NCI-H226 (cell line): ENCODE measurements at regions not wholly inside any gene's neighbourhood (a gene's known extent, or its start where the extent isn't known, plus 50 kb on each side); places are given as distances from the start of the nearest gene placed in this dataset.
"Not testable (repeated sequence)": the region's sequence is repeated elsewhere in the genome, so short reads cannot be mapped to it uniquely, and the experiment has no call there.

Experiments
- DNase-seq: peaks from one replicate; pipeline ENCODE4 v3.0.0-alpha.2; 2015

DNA sequence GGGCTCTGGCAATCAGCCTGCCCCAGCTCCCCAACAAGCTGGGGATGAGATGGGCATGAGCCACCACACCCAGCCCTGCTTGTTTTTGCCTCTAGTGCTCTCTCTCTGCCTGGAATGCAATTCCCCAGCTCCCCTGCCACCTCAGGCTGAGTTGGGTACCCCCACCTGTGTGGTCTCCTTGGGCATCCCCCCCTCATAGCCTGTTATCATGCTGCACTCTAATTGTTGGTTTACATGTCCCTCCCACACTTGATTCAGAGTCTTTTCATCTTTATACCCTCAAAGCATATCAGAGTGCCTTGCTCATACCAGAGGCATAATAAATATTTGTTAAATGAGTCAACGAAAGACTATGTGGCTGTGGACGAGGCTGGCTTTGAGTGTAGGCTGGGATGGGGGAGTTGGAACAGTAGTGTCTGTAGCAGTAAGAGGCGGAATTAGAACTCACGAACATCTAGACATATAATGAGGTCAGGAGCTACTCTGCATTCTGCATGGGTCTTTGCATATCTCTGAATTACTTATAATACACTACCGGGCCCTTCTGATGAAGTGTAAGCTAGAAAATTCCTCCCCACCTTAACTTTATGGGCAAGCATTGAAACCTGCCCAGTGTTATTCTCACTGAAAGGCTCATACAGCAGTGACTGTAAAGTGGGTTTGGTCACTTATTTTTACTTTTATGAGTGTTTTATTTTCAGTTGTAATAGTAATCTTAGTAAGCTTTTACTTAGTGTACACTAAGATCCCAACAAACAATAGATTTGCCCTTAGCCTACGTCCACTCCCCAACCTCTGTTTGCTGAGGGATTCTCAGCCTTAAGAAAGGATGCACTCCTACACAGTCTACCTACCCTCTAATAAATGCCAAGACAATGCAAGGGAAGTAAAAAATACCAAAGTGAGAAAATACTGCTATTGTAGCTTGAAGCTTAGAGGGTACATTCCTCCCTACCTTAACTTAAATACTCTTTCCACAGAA is 58.7 kb downstream of the EDN1 start:
- peak; percentile 97 for DNase-seq

DNA sequence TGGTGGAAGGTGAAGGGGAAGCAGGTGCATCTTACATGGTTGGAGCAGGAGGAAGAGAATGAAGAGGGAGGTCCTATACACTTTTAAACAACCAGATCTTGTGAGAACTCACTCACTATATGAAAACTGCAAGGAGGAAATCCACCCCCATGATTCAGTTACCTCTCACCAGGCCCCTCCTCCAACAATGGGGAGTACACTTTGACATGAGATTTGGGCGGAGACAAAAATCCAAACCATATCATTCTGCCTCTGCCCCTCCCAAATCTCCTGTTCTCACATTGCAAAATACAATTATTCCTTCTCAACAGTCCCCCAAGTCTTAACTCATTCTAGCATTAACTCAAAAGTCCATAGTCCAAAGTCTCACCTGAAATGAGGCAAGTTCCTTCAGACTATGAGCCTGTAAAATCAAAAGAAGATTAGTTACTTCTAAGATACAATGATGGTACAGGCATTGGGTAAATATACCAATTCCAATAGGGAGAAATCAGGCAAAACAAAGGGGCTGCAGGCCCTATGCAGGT is 60.5 kb downstream of the EDN1 start:
- DNase-seq, result no peak

DNA sequence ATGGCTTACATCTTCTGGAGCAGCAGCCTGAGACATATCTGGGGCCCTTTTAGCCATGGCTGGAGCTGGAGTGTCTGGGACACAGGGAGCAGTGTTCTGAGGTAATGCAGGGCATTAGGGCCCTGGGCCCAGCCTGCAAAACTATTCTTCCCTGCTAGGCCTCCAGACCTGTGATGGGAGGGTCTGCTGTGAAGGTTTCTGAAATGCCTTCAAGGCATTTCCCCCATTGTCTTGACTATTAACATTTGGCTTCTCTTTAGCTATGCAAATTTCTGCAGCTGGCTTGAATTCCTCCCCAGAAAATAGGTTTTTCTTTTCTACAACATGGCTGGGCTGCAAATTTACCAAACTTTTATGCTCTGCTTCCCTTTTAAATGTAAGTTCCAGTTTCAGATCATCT is 61.5 kb downstream of the EDN1 start:
- no peak for DNase-seq

DNA sequence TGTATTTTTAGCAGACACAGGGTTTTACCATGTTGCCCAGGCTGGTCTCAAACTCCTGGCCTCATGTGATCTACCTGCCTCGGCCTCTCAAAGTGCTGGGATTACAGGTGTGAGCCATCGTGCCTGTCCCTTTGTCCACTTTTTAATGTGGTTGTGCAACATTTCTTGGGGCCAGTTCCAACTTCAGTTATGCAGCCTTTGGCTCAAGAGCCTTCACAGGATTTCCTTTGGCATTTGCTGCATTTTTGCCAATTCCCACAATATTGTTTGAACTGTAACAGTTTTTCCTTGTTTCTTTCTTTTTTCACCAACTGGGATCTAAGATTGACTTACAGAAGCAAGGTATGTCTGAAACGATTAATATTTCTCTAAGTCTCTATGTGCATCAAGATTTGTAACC is 63.6 kb downstream of the EDN1 start:
- DNase-seq, result no peak

- no peak for DNase-seq
Measured at GRCh38 chr6:12354499-12354898, 64.3 kb downstream of the EDN1 start.

DNA sequence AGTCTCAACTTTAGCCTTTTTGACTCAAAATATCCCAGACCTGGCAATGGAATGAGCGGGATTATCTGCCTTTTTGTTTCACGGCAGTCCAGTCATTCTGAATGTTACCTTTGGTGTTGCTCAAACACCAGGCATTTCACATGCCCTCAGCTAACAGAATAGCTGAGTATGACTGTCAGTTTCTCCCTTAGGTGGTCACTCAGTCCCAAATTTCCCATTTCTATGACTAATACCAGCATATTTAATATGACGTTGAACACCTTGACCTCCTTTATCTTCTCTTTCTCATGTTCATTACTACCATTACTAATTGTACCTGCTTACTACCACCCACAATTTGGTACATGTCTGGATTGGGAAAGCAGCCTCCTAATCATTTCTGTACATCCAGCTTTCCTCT is 65.2 kb downstream of the EDN1 start:
- DNase-seq, result no peak

DNA sequence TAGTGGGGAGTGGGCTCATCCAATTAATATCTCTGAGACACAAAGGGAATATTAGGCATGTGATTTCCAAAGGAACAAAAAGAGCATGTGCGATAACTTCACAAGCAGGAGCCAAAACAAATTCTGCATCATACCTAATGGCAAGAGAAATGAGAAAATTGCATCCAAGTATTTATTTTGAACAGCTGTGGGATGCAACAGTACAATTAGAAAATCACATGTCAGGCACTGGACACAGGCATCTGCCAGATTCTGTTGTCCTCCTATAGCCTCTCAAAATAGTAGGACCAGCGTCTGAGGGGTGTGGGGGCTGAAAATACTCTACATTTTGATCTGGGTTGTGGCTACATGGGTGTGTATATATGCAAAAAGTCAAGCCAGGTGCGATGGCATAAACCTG is 66.3 kb downstream of the EDN1 start:
- no peak for DNase-seq

DNA sequence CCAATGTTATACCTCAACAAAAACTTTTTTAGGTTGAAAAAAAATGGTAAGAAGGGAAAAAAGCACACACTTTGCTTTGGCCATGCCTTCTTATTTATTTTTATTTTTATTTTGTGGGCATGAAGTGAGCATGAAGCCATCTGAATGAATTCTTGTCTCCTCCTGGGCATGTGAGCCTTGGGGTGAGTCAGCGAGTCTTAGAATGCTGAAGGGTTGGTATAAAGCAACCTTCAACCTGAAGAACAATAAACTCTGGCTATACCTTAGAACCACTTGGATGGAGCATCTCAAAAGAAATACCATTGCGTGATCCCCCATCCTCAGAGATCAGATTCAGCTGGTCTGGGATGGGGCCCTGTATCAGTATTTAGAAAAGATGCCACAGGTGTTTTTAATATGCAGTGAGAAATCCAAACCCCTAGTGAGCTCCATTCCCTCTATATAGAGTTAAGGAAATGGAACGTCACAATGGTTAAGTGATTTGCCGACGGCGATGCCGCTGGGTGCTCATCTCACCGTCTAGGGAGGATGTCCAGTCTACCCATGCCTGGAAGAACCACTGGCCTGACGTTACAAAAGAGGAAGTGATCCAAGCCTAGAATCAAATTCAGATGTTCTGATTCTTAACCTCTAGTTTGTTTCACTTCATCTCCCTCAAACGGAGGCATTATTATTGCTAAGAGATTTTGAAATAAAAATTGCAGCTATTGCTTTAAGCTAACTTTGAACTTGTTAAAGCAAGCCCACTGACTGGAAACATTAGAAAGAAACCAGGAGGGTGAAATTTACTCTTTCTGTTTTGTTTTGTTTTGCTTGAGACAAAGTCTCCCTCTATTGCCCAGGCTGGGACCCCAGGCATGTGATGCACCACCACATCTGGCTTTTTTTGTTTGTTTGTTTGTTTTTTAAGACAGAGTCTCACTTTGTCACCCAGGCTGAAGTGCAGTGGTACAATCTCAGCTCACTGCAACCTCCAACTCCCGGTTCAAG is 67.1 kb downstream of the EDN1 start:
- no peak for DNase-seq

DNA sequence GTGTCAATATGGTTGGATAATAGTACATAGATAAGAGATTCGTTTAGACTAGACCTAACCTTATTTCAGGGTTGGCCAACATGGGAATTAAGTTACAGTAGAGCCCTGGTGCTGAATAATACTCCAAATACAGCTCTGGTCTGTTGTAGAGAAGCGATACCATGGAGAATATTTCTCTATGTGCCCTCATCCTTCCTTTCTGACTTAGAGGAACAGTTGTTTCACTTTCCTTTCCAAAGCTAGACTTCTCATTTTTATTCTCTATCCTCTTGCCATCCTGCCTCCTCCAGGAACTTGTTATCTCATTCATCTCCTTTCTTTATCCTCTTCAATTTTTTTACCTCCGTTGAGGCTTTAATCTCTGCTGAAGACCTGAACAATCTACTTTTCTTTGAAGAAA is 68.9 kb downstream of the EDN1 start:
- no peak for DNase-seq

- DNase-seq, result no peak
Measured at GRCh38 chr6:12361042-12361765, 71.0 kb downstream of the EDN1 start.

- not testable (repeated sequence) for DNase-seq
Measured at GRCh38 chr6:12363277-12363650, 73.1 kb downstream of the EDN1 start.

DNA sequence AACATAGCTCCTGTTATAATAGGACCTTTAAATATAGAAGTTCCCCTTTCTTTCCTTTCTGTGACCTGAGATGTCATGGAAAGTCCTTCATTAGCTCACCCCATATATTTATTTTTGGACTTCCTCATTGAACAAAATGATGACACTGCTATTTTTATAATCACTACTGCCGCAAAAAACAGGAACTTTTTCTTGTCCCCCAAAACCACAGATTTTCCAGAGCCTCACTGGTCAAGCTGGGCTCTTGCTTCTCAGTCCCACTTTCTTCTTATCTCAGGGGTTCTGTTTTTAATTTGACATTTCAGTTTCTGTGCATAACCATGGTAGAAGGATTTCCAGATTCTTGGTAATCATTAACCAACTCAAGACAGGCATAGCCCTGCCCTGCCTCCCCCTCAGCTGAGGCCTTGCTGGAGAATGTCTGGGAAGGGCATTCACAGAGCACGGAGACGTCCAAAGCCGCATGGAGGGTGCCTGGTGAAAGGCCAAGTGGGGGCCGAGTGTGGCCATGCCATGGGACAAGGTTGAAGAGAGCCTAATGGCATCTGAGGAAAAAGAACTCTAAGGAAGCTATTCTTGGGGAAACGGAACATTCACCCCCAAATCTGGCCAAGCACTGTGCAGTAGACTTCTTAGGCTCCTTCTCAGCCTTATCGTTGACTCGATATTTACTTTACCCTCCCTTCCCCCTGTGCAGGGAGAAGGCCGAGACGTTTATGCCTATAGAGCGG is 73.7 kb downstream of the EDN1 start:
- no peak for DNase-seq

DNA sequence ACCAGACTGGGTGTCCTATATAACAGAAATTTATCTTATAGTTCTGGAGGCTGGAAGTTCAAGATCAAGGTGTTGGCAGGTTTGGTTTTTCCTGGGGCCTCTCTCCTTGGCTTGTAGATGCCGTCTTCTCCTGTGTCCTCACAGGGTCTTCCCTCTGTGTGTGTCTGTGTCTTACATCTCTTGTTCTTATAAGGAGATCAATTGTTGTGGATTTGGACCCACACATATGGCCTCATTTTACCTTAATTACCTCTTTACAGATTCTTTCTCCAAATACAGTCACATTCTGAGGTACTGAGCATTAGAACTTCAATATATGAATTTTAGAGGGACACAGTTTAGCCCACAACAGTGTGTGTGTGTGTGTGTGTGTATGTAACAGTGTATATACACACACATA is 74.5 kb downstream of the EDN1 start:
- DNase-seq, result no peak

DNA sequence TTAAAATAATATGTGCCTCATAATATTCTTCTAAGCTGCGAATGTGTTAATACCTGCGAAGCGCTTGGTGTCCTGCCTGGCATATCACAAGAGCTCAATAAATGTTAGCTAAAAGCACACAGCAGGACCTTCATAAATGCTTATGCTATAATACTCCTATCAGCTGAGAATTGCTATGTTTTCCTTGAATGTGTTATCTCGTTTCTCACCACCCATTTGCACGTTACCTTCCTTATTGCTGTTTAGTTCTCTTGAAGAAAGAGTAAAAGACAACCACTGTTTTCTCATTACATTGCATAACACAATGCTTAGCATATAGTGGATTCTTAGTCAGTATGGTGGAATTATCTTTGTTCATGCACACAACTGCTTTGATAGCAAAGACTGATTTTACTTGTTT is 76.6 kb downstream of the EDN1 start:
- no peak for DNase-seq

- DNase-seq, result no peak
Measured at GRCh38 chr6:12367412-12367811, 77.3 kb downstream of the EDN1 start.

DNA sequence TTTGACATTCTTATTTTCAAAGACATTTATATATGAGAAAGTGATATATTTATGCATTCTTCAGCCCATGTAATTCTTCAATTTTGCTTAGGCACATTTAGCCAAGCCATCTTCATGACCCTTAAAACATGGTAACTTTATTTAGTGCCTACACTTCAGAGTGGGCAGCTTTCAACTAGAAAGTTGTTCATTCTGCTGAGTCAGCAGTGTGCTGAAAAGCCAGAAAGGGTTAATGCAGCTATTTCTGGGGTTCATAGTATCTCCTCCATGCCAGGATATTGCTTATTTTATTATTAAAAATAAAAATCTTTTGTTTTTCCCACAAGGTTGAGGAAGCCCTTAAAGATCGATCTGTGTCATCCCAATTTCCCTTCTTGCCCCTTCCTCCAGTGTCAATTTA is 79.2 kb downstream of the EDN1 start:
- DNase-seq, result no peak

DNA sequence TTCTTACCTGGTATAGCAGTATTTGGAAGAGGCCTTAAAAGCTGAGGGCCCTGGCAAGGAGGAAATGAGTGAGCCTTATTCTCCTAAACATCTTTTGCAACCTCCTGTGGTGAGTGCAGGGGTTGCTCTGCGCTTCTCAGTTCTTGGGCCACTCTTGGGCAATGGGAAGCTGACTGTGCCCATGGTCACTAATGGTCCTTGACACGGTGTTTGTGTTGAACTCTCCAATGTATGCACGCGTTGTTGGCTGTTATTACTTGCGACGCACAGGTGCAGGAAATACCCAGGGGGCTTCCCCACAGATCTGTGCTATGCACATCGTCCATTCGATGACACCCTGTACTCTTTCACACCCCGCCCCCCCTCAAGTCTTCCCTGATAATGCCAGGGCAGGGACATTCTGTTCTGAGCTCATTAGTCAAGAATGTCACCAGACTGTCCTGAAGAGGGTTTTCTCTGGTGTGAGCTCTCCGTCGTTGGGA is 79.7 kb downstream of the EDN1 start:
- DNase-seq, result no peak

DNA sequence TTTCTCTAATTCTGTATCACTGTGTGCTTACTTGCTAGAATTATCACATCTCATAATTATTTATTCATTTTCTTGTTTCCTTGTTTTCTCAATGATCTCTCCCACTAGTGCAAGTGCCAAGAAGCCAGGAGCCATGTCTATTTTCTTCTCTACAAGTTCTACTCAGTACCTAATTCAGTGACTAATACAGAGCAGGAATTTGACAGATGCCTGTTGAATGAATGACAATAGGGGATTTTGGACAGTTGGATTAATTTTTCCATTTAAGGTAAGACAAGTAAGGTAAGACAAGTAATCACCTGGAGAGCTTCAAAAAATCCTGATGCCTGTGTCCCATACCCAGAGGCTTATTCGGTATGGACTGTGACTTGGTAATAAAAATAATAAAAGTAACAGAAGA is 81.0 kb downstream of the EDN1 start:
- DNase-seq, result no peak

DNA sequence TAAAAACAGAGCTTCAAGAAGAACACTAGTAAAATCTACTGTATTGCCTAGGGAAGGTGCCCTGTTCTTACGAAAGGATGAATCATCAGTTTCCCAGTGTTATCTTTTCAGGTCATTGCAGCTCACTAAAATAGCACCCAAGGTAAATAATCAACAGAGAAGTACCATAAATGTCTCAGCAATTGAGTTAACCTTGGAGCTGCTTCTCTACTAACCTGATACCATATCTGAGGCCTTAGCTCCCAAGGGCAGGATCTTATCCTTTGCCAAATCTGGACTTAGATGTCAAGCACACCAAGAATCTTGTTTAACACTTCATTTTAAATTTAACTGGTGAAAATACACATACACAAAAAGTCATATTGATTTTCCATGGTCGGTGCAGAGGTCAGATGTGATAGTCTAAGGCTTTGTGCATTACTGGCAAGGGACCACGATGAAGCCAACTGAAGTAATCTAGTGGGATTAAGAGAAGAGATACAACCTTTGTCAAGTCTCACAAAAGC is 81.5 kb downstream of the EDN1 start:
- DNase-seq, result peak; percentile 35

GRCh38 chr6:12379181-12379580 is 89.0 kb downstream of the EDN1 start:
- DNase-seq, result no peak

DNA sequence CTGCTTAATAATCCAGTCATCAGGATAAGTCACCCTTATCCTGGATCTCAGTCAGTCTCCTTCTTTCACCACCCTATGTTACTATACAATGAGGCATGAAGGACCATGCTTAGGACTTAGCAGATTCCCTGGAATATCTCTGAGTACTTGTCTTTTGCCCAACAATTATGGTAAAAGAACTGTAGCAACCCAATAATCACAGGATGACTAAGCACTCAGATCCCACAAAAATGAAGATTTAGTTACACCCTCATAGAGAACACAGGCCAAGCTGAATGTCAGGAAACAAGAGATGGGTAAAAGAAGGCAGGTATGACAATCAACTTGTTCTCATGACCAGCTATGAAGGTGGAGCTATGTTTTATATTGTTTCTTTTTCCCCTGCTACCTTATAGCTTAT is 91.4 kb downstream of the EDN1 start:
- DNase-seq, result peak; percentile 18

GRCh38 chr6:12383448-12383847 is 93.3 kb downstream of the EDN1 start:
- no peak for DNase-seq
